Left lung (tissue), 4 donors: ENCODE measurements at regions not wholly inside any gene's neighbourhood (a gene's known extent, or its start where the extent isn't known, plus 50 kb on each side); places are given as distances from the start of the nearest gene placed in this dataset.
A peak's percentile ranks its signal among the peaks of the same experiment; 100 is the strongest.

ENCODE experiments used
- ATAC-seq: fragments of 200-7000 bp; cut with Tn5 transposase; one replicate; pipeline ENCODE4 v1.9.1; 2020; ENCODE audit warnings: moderate library complexity
- DNase-seq, 4 donors: peaks; one replicate each; pipeline ENCODE4 v3.0.0-alpha.2; 2013 to 2020
- H3K27ac ChIP-seq, 2 donors: fragments of 200-600 bp; sonication (generic) in 1 of 2; one replicate each; pipeline versions ENCODE4 v1.5.0 to v1.8.0; 2020 to 2021
- H3K27me3 ChIP-seq, 2 donors: fragments of 200-600 bp; sonication (generic) in 1 of 2; one replicate each; pipeline versions ENCODE4 v1.5.0 to v1.8.0; 2020 to 2021
- H3K36me3 ChIP-seq, 2 donors: fragments of 200-600 bp; sonication (generic) in 1 of 2; one replicate each; pipeline versions ENCODE4 v1.5.0 to v1.8.0; 2020 to 2021
- H3K4me1 ChIP-seq, 2 donors: fragments of 200-600 bp; one replicate each; pipeline ENCODE4 v1.8.0; 2021
- H3K4me3 ChIP-seq, 2 donors: fragments of 200-600 bp; sonication (generic) in 1 of 2; one replicate each; pipeline versions ENCODE4 v1.5.0 to v1.8.0; 2020 to 2021; ENCODE audit warnings: mild to moderate bottlenecking in 1 of 2
- H3K9me3 ChIP-seq, 2 donors: fragments of 200-600 bp; sonication (generic) in 1 of 2; one replicate each; pipeline versions ENCODE4 v1.5.0 to v1.8.0; 2020 to 2021
- CTCF ChIP-seq, 2 donors: fragments of 200-600 bp; sonication (generic) in 1 of 2; IDR thresholded peaks; one replicate each; pipeline versions ENCODE4 v1.5.0 to v1.8.0; 2021; ENCODE audit warnings: antibody characterized with exemption in 2 of 2
- intact Hi-C, 2 donors: fragments of 100-400 bp; cut with DNase I; formaldehyde crosslinking; loops; one replicate each; pipeline versions ENCODE4 v1.11.2 to v1.14.2; 2022
- donor health status: DM: no; HTN: yes; CAD: no.
- donor health status: DM: no; HTN: no; CAD: no.

GRCh38 chr6:156543431-156543830, 233.7 kb upstream of the ARID1B start:
- Histone ChIP-seq H3K27me3 (no peaks in the 10 kb centered on the region), H3K9me3 (no peaks in the 10 kb centered on the region), H3K4me1 (no peaks in the 10 kb centered on the region), H3K36me3 (no peaks in the 10 kb centered on the region), H3K27ac (no peak overlapping the region), H3K4me3 (no peak overlapping the region)
- ATAC-seq (no peak), DNase-seq (no peak)
- no peak for TF ChIP-seq CTCF (IDR thresholded peaks at IDR 0.05)
- intact Hi-C loops: no loop called here

- H3K4me1 ChIP-seq: no peaks in the 10 kb centered on the region
- DNase-seq (peak in 2 of 4 donors; percentile 40 to 67), ATAC-seq (no peak)
- intact Hi-C loops: no loop called here
- no peak overlapping the region for H3K27ac ChIP-seq
- H3K27me3 ChIP-seq: no peaks in the 10 kb centered on the region
- H3K36me3 ChIP-seq: no peaks in the 10 kb centered on the region
- no peak for TF ChIP-seq CTCF (IDR thresholded peaks at IDR 0.05)
- no peaks in the 10 kb centered on the region for H3K9me3 ChIP-seq
- H3K4me3 ChIP-seq: no peak overlapping the region
Observed at GRCh38 chr6:156538875-156539660, 238.1 kb upstream of the ARID1B start.

- DNase-seq (no peak), ATAC-seq (no peak)
- Histone ChIP-seq H3K4me1 (no peaks in the 10 kb centered on the region), H3K4me3 (no peak overlapping the region), H3K9me3 (no peaks in the 10 kb centered on the region), H3K27ac (no peak overlapping the region), H3K27me3 (no peaks in the 10 kb centered on the region), H3K36me3 (no peaks in the 10 kb centered on the region)
- intact Hi-C loops: no loop called here
- no peak for TF ChIP-seq CTCF (IDR thresholded peaks at IDR 0.05)
Observed at GRCh38 chr6:156534594-156534993, 242.6 kb upstream of the ARID1B start.

GRCh38 chr6:156533872-156534524, 243.2 kb upstream of the ARID1B start:
- Histone ChIP-seq H3K9me3 (no peaks in the 10 kb centered on the region), H3K27me3 (no peaks in the 10 kb centered on the region), H3K27ac (no peak overlapping the region), H3K4me3 (no peak overlapping the region), H3K4me1 (no peaks in the 10 kb centered on the region), H3K36me3 (no peaks in the 10 kb centered on the region)
- no peak for TF ChIP-seq CTCF (IDR thresholded peaks at IDR 0.05)
- DNase-seq: no peak
- intact Hi-C loops: no loop called here
- ATAC-seq: no peak

- ATAC-seq: no peak
- TF ChIP-seq CTCF (IDR thresholded peaks at IDR 0.05): no peak
- Histone ChIP-seq H3K9me3 (peaks cover 0 to under 1% of the 10 kb centered on the region in 2 donors), H3K27me3 (no peaks in the 10 kb centered on the region), H3K27ac (no peak overlapping the region), H3K4me3 (no peak overlapping the region), H3K4me1 (no peaks in the 10 kb centered on the region), H3K36me3 (no peaks in the 10 kb centered on the region)
- no peak for DNase-seq
- intact Hi-C loops: no loop called here
Observed at GRCh38 chr6:156526081-156526480, 251.1 kb upstream of the ARID1B start.
